HepG2 (cell line): ENCODE measurements at regions not wholly inside any gene's neighbourhood (a gene's known extent, or its start where the extent isn't known, plus 50 kb on each side); places are given as distances from the start of the nearest gene placed in this dataset.

Experiments
- ATAC-seq: fragments of 200-7000 bp; cut with Tn5 transposase; 3 replicates; pipeline ENCODE4 v1.9.1; 2020; ENCODE audit warnings: mild to moderate bottlenecking, moderate library complexity
- BruUV-seq: library from RNA; stranded (reverse); fragments of 400-500 nt; replicated peaks from 2 replicates; lab custom pipeline; 2021; lab: Mats Ljungman, UMichigan
- CTCF ChIA-PET: fragments of 300-600 bp; formaldehyde crosslinking; extraction: SDS; loops from one replicate; lab custom pipeline; 2021; ENCODE audit warnings: low total read pairs, inconsistent platforms, low intra/inter-chr PET ratio; lab: Yijun Ruan, JAX
- POLR2A ChIA-PET: fragments of 350-600 bp; sonication (Branson Sonifier 250); formaldehyde crosslinking; loops from one replicate; lab custom pipeline; 2020; ENCODE audit warnings: antibody characterized with exemption, inconsistent platforms; lab: Yijun Ruan, JAX
- DNase-seq: peaks from one replicate; pipeline ENCODE4 v3.0.0-alpha.2; 2015; ENCODE audit warnings: low spot score
- FAIRE-seq: peaks from 3 replicates; lab custom pipeline; 2011; peaks lifted over from hg19 to GRCh38; lab: Jason Lieb, UNC
- H2AFZ ChIP-seq: one replicate; pipeline ENCODE4 v1.6.1; 2011; ENCODE audit warnings: low read length, inconsistent platforms
- H3K27ac ChIP-seq: fragments of 300-600 bp; 3 replicates; pipeline ENCODE4 v1.8.0; 2011; ENCODE audit warnings: mixed run types, mild to moderate bottlenecking, mixed read lengths, low read length, inconsistent platforms; ENCODE audit not compliant: insufficient read depth; ENCODE audit errors: extremely low read length
- H3K27me3 ChIP-seq, 2 experiments: fragments of 200-600 bp in 1 of 2; 2 replicates in 1 of 2; 3 replicates in 1 of 2; pipeline versions ENCODE4 v1.6.0 to v1.8.0; 2011; ENCODE audit warnings: low read length in 2 of 2, mild to moderate bottlenecking in 2 of 2, moderate library complexity in 2 of 2, inconsistent platforms in 1 of 2; ENCODE audit not compliant: insufficient read depth in 2 of 2, control insufficient read depth in 1 of 2
- H3K36me3 ChIP-seq, 2 experiments: fragments of 200-600 bp in 1 of 2; replicated peaks in 1 of 2; 2 replicates in 1 of 2; 3 replicates in 1 of 2; pipeline versions ENCODE4 v1.5.1 to v1.8.0; 2011; ENCODE audit warnings: low read length in 2 of 2, inconsistent platforms in 1 of 2; ENCODE audit not compliant: insufficient read depth in 2 of 2, control insufficient read depth in 1 of 2
- H3K4me1 ChIP-seq: 2 replicates; pipeline ENCODE4 v1.5.1; 2012; ENCODE audit warnings: low read length, inconsistent platforms; ENCODE audit not compliant: insufficient read depth
- H3K4me2 ChIP-seq: 2 replicates; pipeline ENCODE4 v1.6.0; 2011; ENCODE audit warnings: low read depth, low read length, inconsistent platforms
- H3K4me3 ChIP-seq, 3 experiments: fragments of 200-600 bp in 1 of 3; sonication (generic), shearing (Covaris generic) in 1 of 3; replicated peaks in 1 of 3; 2 replicates each; pipeline ENCODE4 v1.5.1; 2011 to 2016; ENCODE audit warnings: low read length in 3 of 3, inconsistent platforms in 2 of 3, low read depth in 2 of 3, mild to moderate bottlenecking in 2 of 3, control low read depth in 1 of 3, mixed read lengths in 1 of 3; ENCODE audit not compliant: insufficient read depth in 1 of 3
- H3K79me2 ChIP-seq: one replicate; pipeline ENCODE4 v1.6.1; 2011; ENCODE audit warnings: low read length, inconsistent platforms; ENCODE audit not compliant: insufficient read depth
- H3K9ac ChIP-seq: 2 replicates; pipeline ENCODE4 v1.6.0; 2011; ENCODE audit warnings: mild to moderate bottlenecking, low read depth, low read length, inconsistent platforms; ENCODE audit not compliant: insufficient read depth
- H3K9me3 ChIP-seq: 2 replicates; pipeline ENCODE4 v1.5.1; 2012; ENCODE audit warnings: mild to moderate bottlenecking, low read length
- H4K20me1 ChIP-seq: 2 replicates; pipeline ENCODE4 v1.6.0; 2011; ENCODE audit warnings: inconsistent platforms, mild to moderate bottlenecking, low read length, moderate library complexity; ENCODE audit not compliant: insufficient read depth
- CERS6 ChIP-seq: sonication (generic); formaldehyde crosslinking; IDR thresholded peaks from 2 replicates; pipeline ENCODE4 v1.5.0; 2020; ENCODE audit warnings: missing genetic modification reagents
- CHD2 ChIP-seq: IDR thresholded peaks from 2 replicates; pipeline ENCODE4 v1.6.1; 2011; ENCODE audit warnings: low read depth, low read length, improper control_type of control experiment
- FUBP1 ChIP-seq: sonication (generic); formaldehyde crosslinking; IDR thresholded peaks from 2 replicates; pipeline ENCODE4 v1.5.1; 2020; ENCODE audit warnings: missing genetic modification reagents, mild to moderate bottlenecking, borderline replicate concordance
- HIVEP1 ChIP-seq: sonication (generic); formaldehyde crosslinking; IDR thresholded peaks from 2 replicates; pipeline ENCODE4 v1.4.0; 2020; ENCODE audit warnings: mild to moderate bottlenecking, missing genetic modification reagents
- HNRNPH1 ChIP-seq: fragments of 200-400 bp; formaldehyde crosslinking; optimal IDR thresholded peaks from 2 replicates; pipeline ENCODE3; 2017; ENCODE audit warnings: mild to moderate bottlenecking, low read depth, low read length
- KMT2A ChIP-seq: sonication (generic); formaldehyde crosslinking; IDR thresholded peaks from 2 replicates; pipeline ENCODE4 v1.4.0; 2020; ENCODE audit warnings: missing genetic modification reagents
- PPARG ChIP-seq: conservative IDR thresholded peaks from 2 replicates; pipeline ENCODE4 v1.6.1; 2016; ENCODE audit warnings: missing biosample characterization, missing genetic modification reagents
- SMC3 ChIP-seq: IDR thresholded peaks from 2 replicates; pipeline ENCODE4 v1.6.1; 2011; ENCODE audit warnings: low read length, improper control_type of control experiment
- TBL1XR1 ChIP-seq: fragments of 150-350 bp; IDR thresholded peaks from 2 replicates; pipeline ENCODE4 v1.6.1; 2014; ENCODE audit warnings: borderline replicate concordance, low read length; ENCODE audit not compliant: partially characterized antibody
- ZFYVE20 ChIP-seq: sonication (generic); formaldehyde crosslinking; IDR thresholded peaks from 2 replicates; pipeline ENCODE4 v1.8.0; 2023; ENCODE audit warnings: low read depth, mild to moderate bottlenecking, moderate library complexity, missing genetic modification reagents, borderline replicate concordance
- ZNF383 ChIP-seq: sonication (generic); formaldehyde crosslinking; IDR thresholded peaks from 2 replicates; pipeline ENCODE4 v1.4.0; 2020; ENCODE audit warnings: missing genetic modification reagents, mild to moderate bottlenecking, borderline replicate concordance
- WGBS: methylation state at CpG from one replicate; pipeline ENCODE4 v1.1.6; 2017; ENCODE audit warnings: low lambda C conversion rate; 5-methylcytosine and 5-hydroxymethylcytosine counted together
- in situ Hi-C: cut with HindIII; loops from 2 replicates; pipeline ENCODE4 v1.10.0; 2017; ENCODE audit warnings: low pct_unique_long_range_greater_than_20kb; ENCODE audit not compliant: extremely low pct_ligation_motif_present
- intact Hi-C: fragments of 100-400 bp; cut with micrococcal nuclease; formaldehyde crosslinking; loops from one replicate; pipeline ENCODE4 v1.10.0; 2022; ENCODE audit not compliant: unreplicated experiment

- no peak overlapping the region for H3K9ac ChIP-seq
- TF ChIP-seq ZFYVE20 (CRISPR knock-in tag) (no peak), HIVEP1 (CRISPR knock-in tag) (no peak), HNRNPH1 (no peak), SMC3 (no peak), CHD2 (no peak), FUBP1 (CRISPR knock-in tag) (no peak), ZNF383 (no peak), KMT2A (CRISPR knock-in tag) (no peak), PPARG (CRISPR knock-in tag) (no peak), CERS6 (CRISPR knock-in tag) (no peak), TBL1XR1 (no peak)
- TF ChIP-seq, all 625 proteins: peak for 0
- ChIA-PET CTCF (no interaction called here), POLR2A (no interaction called here)
- Histone ChIP-seq H3K4me2 (no peak overlapping the region), H3K4me1 (no peaks in the 10 kb centered on the region), H3K9me3 (no peaks in the 10 kb centered on the region), H3K4me3 (no peak overlapping the region), H3K79me2 (no peaks in the 10 kb centered on the region), H2AFZ (no peak overlapping the region), H3K27ac (no peak overlapping the region), H3K27me3 (peaks cover 0 to 18% of the 10 kb centered on the region in 2 experiments; a peak in 1 of 5 replicates), H4K20me1 (no peaks in the 10 kb centered on the region), H3K36me3 (no peaks in the 10 kb centered on the region)
- intact Hi-C loops (no loop called here), in situ Hi-C loops (loop anchor here (10.0 kb wide), 1 partner anchor 256 kb away; no protein-coding TSS in a partner anchor)
- WGBS = 0% methylated on average over 1 of the region's 4 CpGs
- FAIRE-seq (no peak), ATAC-seq (no peak), DNase-seq (no peak)
- BruUV-seq = no TSS peak
Observed at GRCh38 chr3:150210461-150211110, 197.5 kb upstream of the TSC22D2 start.
